ENCODE measurements at regions not wholly inside any gene's neighbourhood (a gene's known extent, or its start where the extent isn't known, plus 50 kb on each side); places are given as distances from the start of the nearest gene placed in this dataset.

GRCh38 chr20:58143531-58143930 lies 84.9 kb downstream of the ANKRD60 start:
- no peak for TF ChIP-seq CTCF (optimal IDR thresholded peaks at IDR 0.05 in 1 of 3, IDR thresholded peaks at IDR 0.05 in 1 of 3, conservative IDR thresholded peaks at IDR 0.05 in 1 of 3; ENCODE audit: extremely low read depth in 1 of 3, insufficient read depth in 2 of 3, low read length in 3 of 3)
- no peak for TF ChIP-seq EZH2 (IDR thresholded peaks at IDR 0.05; ENCODE audit: low read length)
